GM18868 (cell line): ENCODE measurements at regions not wholly inside any gene's neighbourhood (a gene's known extent, or its start where the extent isn't known, plus 50 kb on each side); places are given as distances from the start of the nearest gene placed in this dataset.

Source experiments
- ATAC-seq: cut with Tn5 transposase; IDR thresholded peaks from one replicate; pipeline ENCODE4 v1.9.1; 2021; ENCODE audit warnings: mild to moderate bottlenecking, moderate library complexity; ENCODE audit not compliant: unreplicated experiment

DNA sequence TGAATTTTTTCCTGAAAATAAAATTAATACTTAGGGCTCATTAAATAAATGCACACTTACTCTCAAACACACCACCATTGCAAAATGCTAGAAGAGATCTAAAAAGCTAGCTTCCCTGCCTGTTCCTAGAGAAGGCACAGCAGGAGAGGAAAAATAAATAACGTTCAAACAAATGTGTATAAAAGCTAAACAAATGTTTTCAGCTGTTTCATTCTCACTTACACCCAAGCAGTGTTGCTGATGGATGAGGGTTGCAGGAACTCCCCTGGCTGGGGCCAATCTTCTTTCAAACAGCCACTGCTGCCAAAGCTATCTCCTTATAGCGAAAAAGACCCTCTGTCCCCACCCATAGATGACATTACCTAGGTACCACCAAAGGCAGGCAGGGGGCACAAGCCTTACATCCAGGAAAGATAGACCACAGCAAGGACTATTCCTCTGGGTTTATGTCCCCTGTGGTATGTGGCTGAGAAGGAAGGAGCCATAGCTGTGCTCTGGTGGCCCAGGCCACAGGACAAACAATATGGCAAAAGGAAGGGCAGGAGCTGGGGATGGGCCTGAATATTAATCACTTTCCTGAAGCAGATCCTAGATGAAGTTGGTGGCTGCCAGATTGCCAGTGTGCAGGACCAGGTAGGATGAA is 214.6 kb downstream of the TTC32 start:
- no peak for ATAC-seq

DNA sequence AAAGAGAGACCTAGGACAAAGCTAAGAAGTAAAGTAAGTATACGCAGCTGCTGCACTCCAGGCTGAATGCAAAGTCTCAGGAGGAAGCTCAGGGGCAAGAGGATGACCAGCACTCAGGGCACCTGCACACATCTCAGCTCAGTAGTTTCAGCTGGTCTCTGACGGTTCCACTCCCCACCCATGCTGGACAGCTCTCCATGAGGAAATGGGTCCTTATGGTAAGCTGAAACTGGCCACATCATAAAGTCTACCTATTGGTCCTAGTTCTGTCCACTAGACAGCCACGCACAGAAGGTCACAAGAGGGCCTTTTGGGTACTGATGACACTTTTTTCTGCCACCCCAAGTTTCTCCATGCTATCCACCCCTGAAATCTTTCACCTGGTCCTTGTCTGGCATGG is 215.3 kb downstream of the TTC32 start:
- ATAC-seq = no peak

DNA sequence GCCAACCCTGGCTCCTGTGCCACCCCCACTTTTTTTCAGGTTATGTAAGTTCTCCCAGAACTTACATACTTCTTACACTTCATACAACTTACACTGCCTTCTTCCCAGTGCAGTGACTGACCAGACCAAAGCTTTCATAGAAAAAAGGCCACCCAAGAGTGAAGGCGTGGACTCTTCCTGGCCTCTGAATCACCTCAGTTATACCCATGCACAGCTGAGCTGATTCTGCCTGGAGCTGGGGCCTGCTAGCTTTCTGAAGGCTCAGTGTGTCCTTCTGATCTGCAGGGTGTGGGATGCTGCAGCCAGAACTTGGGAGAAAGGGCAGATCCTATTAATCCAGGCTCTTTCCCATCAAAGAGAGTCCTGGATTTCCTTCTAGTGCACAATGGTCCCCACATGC is 216.1 kb downstream of the TTC32 start:
- ATAC-seq = no peak

DNA sequence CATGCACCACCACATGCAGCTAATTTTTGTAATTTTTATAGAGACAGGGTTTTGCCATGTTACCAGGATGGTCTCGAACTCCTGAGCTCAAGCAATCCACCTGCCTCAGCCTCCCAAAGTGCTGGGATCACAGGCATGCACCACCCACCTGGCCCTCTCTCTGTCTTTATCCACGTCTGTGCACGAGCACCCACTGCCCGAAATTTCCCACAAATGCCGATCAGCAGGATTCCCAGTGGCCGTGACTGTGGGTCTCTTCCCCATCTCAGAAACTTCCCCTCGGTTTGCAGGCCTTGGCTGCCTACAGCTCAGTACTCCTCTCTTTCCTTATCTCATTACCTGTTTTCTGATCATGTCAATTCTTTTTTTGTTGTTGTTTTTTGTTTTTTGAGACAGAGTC is 217.3 kb downstream of the TTC32 start:
- ATAC-seq = no peak

DNA sequence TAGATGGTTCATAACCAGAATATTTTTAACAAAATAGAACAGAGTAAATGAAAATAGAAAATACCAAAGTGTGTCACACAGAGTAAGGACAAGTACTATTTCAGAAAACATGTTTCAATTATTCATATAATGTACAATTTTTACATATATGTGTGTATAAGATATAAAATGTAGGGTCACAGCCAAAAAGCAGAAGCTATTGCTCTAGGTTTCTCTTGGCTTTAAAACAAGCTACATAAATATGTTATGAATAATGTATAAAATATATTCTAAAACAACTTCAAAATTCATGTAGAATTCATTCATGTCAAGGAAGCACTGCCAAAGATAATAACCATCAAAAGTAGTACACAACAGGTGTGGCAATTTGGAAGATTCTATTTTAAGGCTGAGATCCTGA is 218.2 kb downstream of the TTC32 start:
- ATAC-seq = no peak

DNA sequence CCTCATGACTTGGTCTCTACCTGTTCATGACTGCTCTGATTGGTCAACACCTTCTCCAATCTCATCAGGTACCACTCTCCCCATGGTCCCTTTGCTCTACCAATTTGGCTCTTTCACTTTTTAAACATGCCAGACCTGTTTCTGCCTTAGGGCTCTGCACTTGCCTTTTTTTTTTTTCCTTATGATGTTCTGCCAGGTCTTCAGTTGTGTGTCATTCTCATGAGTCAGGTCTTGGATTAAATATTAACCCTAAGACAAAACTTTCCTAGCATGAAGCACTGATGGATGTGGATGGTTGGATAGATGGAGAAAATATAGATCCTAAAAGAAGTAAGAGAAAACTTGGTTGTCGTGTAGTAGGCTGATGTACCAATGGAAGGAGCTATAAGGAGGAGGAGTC is 219.3 kb downstream of the TTC32 start:
- ATAC-seq = no peak

GRCh38 chr2:19677825-19678518 is 223.8 kb downstream of the TTC32 start:
- no peak for ATAC-seq

DNA sequence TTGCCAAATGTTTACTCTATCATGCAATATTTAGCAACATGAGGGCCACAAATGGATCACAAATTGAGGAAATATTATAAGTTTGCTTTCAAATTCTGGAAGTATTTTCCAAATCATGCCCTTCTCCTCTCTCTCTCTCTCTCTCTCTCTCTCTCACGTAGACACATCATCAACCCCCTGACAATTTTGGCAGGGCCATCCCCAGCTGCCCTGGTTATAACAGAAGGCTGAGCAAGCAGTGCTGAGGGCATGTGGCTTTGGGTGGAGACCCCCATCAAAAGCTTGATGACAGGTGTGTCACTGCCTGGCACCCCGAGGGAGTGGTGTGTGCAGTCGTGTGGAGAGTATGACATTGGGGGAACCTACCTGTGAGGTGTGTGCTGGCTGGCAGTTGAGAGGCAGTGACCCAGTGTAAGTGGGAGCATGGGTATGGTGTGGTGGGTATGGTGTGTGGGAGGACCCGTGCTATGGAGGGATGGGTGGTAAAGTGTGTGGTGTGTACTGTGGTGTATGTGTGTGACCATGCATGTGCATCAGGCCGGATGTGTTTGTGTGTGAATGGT is 224.5 kb downstream of the TTC32 start:
- ATAC-seq = no peak

GRCh38 chr2:19676770-19677169 is 225.0 kb downstream of the TTC32 start:
- ATAC-seq = no peak

- no peak for ATAC-seq
Measured at GRCh38 chr2:19675856-19676460, 225.8 kb downstream of the TTC32 start.

DNA sequence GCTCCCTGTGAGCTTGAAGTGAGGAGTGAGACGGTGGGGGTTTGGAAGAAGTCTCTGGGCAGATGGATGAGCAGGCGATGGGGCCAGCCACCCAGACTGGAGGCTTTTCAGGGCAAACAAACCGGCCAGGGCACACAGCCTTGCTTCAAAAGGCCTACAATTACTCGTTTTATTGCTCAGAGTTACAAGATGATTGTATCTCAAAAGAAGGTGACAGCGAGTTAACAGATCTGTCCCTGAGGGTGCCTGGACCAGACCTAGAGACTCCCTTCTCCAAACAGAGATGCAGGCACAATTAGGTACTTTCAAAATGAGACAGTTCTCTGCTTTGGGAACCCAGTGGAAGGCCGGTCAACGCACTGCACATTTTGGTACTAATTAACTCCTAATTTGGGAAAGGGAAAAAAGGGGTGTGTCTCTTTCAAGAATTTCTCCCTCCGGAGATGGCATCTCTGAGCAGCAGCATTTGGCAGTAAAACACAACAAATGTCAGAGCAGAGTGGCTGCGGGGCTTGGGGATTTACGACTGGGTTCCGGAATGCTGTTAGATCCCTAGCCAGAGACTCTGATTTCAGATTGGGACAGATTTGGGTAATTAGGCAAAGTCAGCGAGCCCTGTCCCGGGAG is 226.7 kb downstream of the TTC32 start:
- ATAC-seq = no peak

- ATAC-seq = no peak
Measured at GRCh38 chr2:19674051-19675002, 227.5 kb downstream of the TTC32 start.

GRCh38 chr2:19673213-19673791 is 228.5 kb downstream of the TTC32 start:
- ATAC-seq = no peak

GRCh38 chr2:19671916-19672315 is 229.9 kb downstream of the TTC32 start:
- no peak for ATAC-seq

GRCh38 chr2:19671311-19671710 is 230.5 kb downstream of the TTC32 start:
- no peak for ATAC-seq

DNA sequence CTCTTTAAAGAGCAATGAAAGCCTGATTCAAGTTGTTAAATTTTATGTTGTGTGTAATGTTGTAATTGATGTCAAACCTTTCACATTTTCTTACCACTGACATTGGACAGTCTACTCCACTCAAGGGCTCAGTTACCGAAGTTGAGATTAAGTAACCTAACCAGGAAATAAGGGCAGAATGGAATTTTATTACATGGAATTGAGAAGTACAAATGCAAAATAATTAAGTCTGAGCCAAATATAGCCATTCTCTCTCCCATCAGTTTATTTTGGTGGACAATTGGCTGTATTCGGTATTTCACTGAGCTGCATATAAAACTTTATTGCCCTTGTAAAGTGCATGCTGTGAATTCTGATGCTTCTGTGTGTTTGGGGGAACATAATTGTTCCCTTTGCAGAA is 231.5 kb downstream of the TTC32 start:
- ATAC-seq = no peak

- no peak for ATAC-seq
Measured at GRCh38 chr2:19669559-19669958, 232.2 kb downstream of the TTC32 start.

DNA sequence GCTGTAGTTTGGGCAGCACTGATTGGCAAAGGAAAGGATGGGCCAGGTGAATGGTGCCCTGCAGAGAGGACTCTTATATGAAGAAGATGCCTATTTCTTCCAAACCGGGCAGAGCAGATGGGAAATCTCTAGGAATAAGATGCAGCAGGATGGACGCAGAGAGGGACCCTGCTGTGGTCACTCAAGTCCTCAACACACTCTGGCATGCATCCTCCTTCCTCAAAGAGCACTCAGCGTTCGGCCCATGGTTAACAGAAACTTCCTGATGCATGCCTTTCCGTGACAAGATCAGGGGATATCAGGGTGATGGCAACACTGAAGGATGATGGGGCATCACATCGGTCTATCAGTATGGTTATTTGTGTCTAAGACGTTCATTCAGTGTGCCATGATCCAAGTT is 232.7 kb downstream of the TTC32 start:
- no peak for ATAC-seq

DNA sequence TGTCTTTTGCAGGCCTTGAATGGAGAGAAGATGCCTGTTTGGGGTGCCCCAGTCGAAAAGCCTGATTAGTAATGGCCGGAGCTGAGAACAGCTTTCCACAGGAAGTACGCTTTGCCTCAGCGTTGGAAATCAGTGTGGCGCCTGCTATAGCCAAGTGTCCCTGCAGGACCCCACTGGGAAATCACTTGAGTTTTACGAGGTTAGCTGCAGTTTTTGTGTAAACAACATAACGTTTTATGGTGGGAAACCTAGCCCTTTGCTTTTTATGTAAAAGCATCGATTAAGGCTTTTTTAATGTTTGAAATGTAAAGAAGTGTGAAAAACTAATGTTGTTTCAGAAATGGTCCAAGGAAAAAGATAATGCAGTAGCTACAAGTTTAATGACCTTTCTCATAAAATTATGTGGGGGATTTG is 234.2 kb downstream of the TTC32 start:
- ATAC-seq = no peak

DNA sequence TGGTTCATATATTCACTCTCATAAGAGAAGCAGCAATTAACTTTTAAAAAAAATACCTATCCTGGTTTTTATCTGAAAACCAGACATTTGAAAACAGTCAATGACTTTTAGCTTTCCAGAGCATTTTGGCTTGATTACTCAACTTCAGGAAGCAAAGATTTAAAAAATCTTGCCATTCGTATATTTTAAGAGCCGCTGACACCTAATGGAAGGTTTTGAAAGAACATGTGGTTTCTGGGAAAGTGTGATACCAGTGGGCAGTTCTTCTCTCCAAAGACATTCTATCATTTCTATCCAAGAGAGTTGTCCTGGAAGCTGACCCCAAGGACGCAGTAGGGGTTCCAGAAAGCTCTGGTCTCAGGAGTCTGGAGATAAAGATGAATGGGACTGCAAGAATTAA is 234.7 kb downstream of the TTC32 start:
- ATAC-seq = no peak
